GM23338 (cell line): ENCODE measurements at regions not wholly inside any gene's neighbourhood (a gene's known extent, or its start where the extent isn't known, plus 50 kb on each side); places are given as distances from the start of the nearest gene placed in this dataset.

Source experiments
- ATAC-seq: fragments of 200-7000 bp; cut with Tn5 transposase; 3 replicates; pipeline ENCODE4 v1.9.1; 2020
- DNase-seq: peaks from one replicate; pipeline ENCODE4 v3.0.0-alpha.2; 2015; ENCODE audit warnings: low spot score
- H2AFZ ChIP-seq: fragments of 200-600 bp; sonication (generic); 2 replicates; pipeline ENCODE4 v1.8.0; 2016; ENCODE audit warnings: antibody characterized with exemption, mild to moderate bottlenecking, moderate library complexity
- H3F3A ChIP-seq: fragments of 200-600 bp; sonication (generic); replicated peaks from 2 replicates; pipeline ENCODE4 v1.8.0; 2017; ENCODE audit warnings: antibody characterized with exemption, mixed run types, low read depth
- H3K27ac ChIP-seq: fragments of 200-600 bp; sonication (generic); 2 replicates; pipeline ENCODE4 v1.6.1; 2016; ENCODE audit warnings: low read depth
- H3K27me3 ChIP-seq: fragments of 200-600 bp; sonication (generic); 2 replicates; pipeline ENCODE4 v1.8.0; 2016; ENCODE audit warnings: mild to moderate bottlenecking, mixed run types, moderate library complexity; ENCODE audit not compliant: insufficient read depth
- H3K36me3 ChIP-seq: fragments of 200-600 bp; sonication (generic); 2 replicates; pipeline ENCODE4 v1.8.0; 2016; ENCODE audit warnings: mild to moderate bottlenecking; ENCODE audit not compliant: insufficient read depth
- H3K4me1 ChIP-seq: fragments of 200-600 bp; sonication (generic); 2 replicates; pipeline ENCODE4 v1.8.0; 2016; ENCODE audit warnings: mild to moderate bottlenecking, moderate library complexity; ENCODE audit not compliant: insufficient read depth
- H3K4me2 ChIP-seq: fragments of 200-600 bp; sonication (generic); 2 replicates; pipeline ENCODE4 v1.7.1; 2017; ENCODE audit warnings: mixed run types
- H3K4me3 ChIP-seq: fragments of 200-600 bp; sonication (generic); 2 replicates; pipeline ENCODE4 v1.6.1; 2016; ENCODE audit warnings: mixed run types
- H3K79me2 ChIP-seq: fragments of 200-600 bp; sonication (generic); replicated peaks from 2 replicates; pipeline ENCODE4 v1.8.0; 2017; ENCODE audit warnings: mild to moderate bottlenecking; ENCODE audit not compliant: insufficient read depth
- H3K9me2 ChIP-seq: fragments of 200-600 bp; sonication (generic); 2 replicates; pipeline ENCODE4 v1.8.0; 2017; ENCODE audit not compliant: insufficient read depth
- H4K20me1 ChIP-seq: fragments of 200-600 bp; sonication (generic); replicated peaks from 2 replicates; pipeline ENCODE4 v1.8.0; 2017; ENCODE audit warnings: mild to moderate bottlenecking; ENCODE audit not compliant: insufficient read depth
- H3K27ac Mint-ChIP-seq: 2 replicates; pipeline ENCODE4 v1.8.0; 2020; ENCODE audit warnings: inconsistent platforms, mild to moderate bottlenecking, moderate library complexity, mixed read lengths
- H3K27me3 Mint-ChIP-seq: 3 replicates; pipeline ENCODE4 v1.8.0; 2022; ENCODE audit warnings: low read depth, mild to moderate bottlenecking, moderate library complexity, mixed read lengths, inconsistent platforms; ENCODE audit not compliant: insufficient read depth, poor library complexity
- H3K36me3 Mint-ChIP-seq: 3 replicates; pipeline ENCODE4 v1.8.0; 2021; ENCODE audit warnings: low read depth, mild to moderate bottlenecking, inconsistent platforms, moderate library complexity, mixed read lengths
- H3K4me1 Mint-ChIP-seq: 3 replicates; pipeline ENCODE4 v1.8.0; 2020; ENCODE audit warnings: mild to moderate bottlenecking, inconsistent platforms, mixed read lengths
- H3K4me3 Mint-ChIP-seq: 3 replicates; pipeline ENCODE4 v1.8.0; 2021; ENCODE audit warnings: moderate library complexity, mild to moderate bottlenecking, inconsistent platforms, mixed read lengths
- H3K9me3 Mint-ChIP-seq: 3 replicates; pipeline ENCODE4 v1.8.0; 2020; ENCODE audit warnings: moderate library complexity, mild to moderate bottlenecking, inconsistent platforms, mixed read lengths
- CREB1 ChIP-seq: fragments of 250-450 bp; sonication (Bioruptor Pico); IDR thresholded peaks from 2 replicates; pipeline ENCODE4 v1.5.0; 2020; ENCODE audit warnings: low read depth, mild to moderate bottlenecking, moderate library complexity
- EZH2phosphoT487 ChIP-seq: fragments of 200-600 bp; sonication (generic); IDR thresholded peaks from one replicate; pipeline ENCODE4 v1.8.1; 2018; ENCODE audit warnings: antibody characterized with exemption; ENCODE audit not compliant: unreplicated experiment
- JUNB ChIP-seq: IDR thresholded peaks from one replicate; pipeline ENCODE4 v1.6.1; 2016; ENCODE audit warnings: antibody characterized with exemption; ENCODE audit not compliant: unreplicated experiment
- ZNF114 ChIP-seq: fragments of 250-450 bp; sonication (Bioruptor Pico); IDR thresholded peaks from 2 replicates; pipeline ENCODE4 v1.5.0; 2020; ENCODE audit warnings: mild to moderate bottlenecking, moderate library complexity
- ZNF331 ChIP-seq: fragments of 250-450 bp; sonication (Bioruptor Pico); IDR thresholded peaks from 2 replicates; pipeline ENCODE4 v1.5.0; 2020; ENCODE audit warnings: low read depth, mild to moderate bottlenecking, moderate library complexity
- TF ChIP-seq, protein P1 (sequence below): IDR thresholded peaks from one replicate; pipeline ENCODE4 v1.6.1; 2018; ENCODE audit warnings: antibody characterized with exemption; ENCODE audit not compliant: unreplicated experiment
- TF ChIP-seq, protein P2 (sequence below), 2 experiments: fragments of 200-600 bp in 1 of 2; sonication (generic) in 1 of 2; conservative IDR thresholded peaks; 2 replicates each; pipeline versions ENCODE4 v1.5.1 to v1.6.1; 2016 to 2017; ENCODE audit warnings: antibody characterized with exemption in 2 of 2, low read depth in 2 of 2, mild to moderate bottlenecking in 2 of 2, moderate library complexity in 1 of 2
- TF ChIP-seq, protein P3 (sequence below): fragments of 250-450 bp; sonication (Bioruptor Pico); IDR thresholded peaks from 2 replicates; pipeline ENCODE4 v1.5.0; 2020; ENCODE audit warnings: mild to moderate bottlenecking, moderate library complexity

DNA sequence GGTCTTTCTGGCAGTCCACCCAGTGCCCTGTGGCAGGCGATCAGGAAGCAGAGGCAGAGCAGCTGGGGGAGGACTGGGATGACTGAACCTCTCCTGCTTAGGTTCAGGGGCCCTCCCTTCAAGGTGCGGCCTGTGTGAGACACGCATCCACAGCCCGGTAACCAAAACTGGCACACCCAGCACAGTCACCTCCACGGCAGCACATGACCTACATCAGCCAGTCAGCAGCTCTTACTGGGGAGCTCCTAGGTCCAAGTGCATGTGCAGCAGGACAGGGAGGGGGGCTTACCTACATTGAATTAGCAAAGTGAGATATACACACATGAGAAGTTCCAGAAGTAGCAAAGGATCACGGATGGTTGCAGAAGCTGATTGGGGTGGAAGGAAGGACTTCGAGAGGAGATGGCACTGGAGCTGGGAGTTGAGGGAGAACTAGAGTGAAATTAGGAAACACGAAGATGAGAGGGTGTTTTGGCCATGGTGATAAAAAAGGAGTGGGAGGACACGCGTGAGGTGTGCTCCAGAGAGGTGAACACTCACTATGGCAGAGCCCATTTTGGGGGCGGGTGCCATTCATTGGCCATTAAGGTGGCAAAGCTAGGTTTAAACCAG lies 51.4 kb upstream of the IRF2BP2 start:
- H3K36me3 Mint-ChIP-seq: no peaks in the 10 kb centered on the region
- peaks cover 7% of the 10 kb centered on the region; the same call in 1 of the 2 replicates for H3K9me2 ChIP-seq
- H3K27me3 ChIP-seq: no peaks in the 10 kb centered on the region
- 0 out of 2 replicates have a peak, but pooled peaks cover 3% of the 10 kb centered on the region for H3F3A ChIP-seq
- no peak overlapping the region for H3K4me2 ChIP-seq
- peaks cover 16% of the 10 kb centered on the region for H3K4me1 ChIP-seq
- H3K9me3 Mint-ChIP-seq: no peaks in the 10 kb centered on the region
- no peak for DNase-seq
- H3K27ac ChIP-seq: no peak overlapping the region
- H3K27ac Mint-ChIP-seq: no peak overlapping the region
- no peaks in the 10 kb centered on the region for H4K20me1 ChIP-seq
- peaks cover 14% of the 10 kb centered on the region for H3K4me1 Mint-ChIP-seq
- 0 out of 2 replicates have a peak overlapping the region, but pooled peaks have one; percentile 43 for H2AFZ ChIP-seq
- H3K27me3 Mint-ChIP-seq: peaks cover 4% of the 10 kb centered on the region
- ATAC-seq: no peak
- no peak overlapping the region for H3K4me3 ChIP-seq
- TF ChIP-seq ZNF331 (CRISPR knock-in tag): no peak
- H3K4me3 Mint-ChIP-seq: no peak overlapping the region
- H3K79me2 ChIP-seq: no peaks in the 10 kb centered on the region
- H3K36me3 ChIP-seq: no peaks in the 10 kb centered on the region; the same call in 1 of the 2 replicates

GRCh38 chr1:234660536-234661316 lies 50.7 kb upstream of the IRF2BP2 start:
- no peaks in the 10 kb centered on the region for H3K9me3 Mint-ChIP-seq
- no peak overlapping the region for H3K4me3 Mint-ChIP-seq
- H3K36me3 ChIP-seq: no peaks in the 10 kb centered on the region
- H3K27me3 ChIP-seq: no peaks in the 10 kb centered on the region
- H3F3A ChIP-seq: 0 out of 2 replicates have a peak, but pooled peaks cover 3% of the 10 kb centered on the region
- H3K27me3 Mint-ChIP-seq: peaks cover 4% of the 10 kb centered on the region
- no peaks in the 10 kb centered on the region for H3K79me2 ChIP-seq
- no peak overlapping the region for H3K4me2 ChIP-seq
- H3K27ac ChIP-seq: no peak overlapping the region
- ATAC-seq: no peak
- H3K27ac Mint-ChIP-seq: no peak overlapping the region
- no peak overlapping the region for H3K4me3 ChIP-seq
- DNase-seq: no peak
- peaks cover 7% of the 10 kb centered on the region; the same call in 1 of the 2 replicates for H3K9me2 ChIP-seq
- no peaks in the 10 kb centered on the region for H4K20me1 ChIP-seq
- peaks cover 21% of the 10 kb centered on the region for H3K4me1 Mint-ChIP-seq
- H3K4me1 ChIP-seq: peaks cover 23% of the 10 kb centered on the region
- H3K36me3 Mint-ChIP-seq: no peaks in the 10 kb centered on the region
- 0 out of 2 replicates have a peak overlapping the region, but pooled peaks have one; percentile 52 for H2AFZ ChIP-seq
- TF ChIP-seq ZNF114: no peak
- TF ChIP-seq CREB1: no peak
- TF ChIP-seq EZH2phosphoT487: no peak
- TF ChIP-seq, protein P1, sequence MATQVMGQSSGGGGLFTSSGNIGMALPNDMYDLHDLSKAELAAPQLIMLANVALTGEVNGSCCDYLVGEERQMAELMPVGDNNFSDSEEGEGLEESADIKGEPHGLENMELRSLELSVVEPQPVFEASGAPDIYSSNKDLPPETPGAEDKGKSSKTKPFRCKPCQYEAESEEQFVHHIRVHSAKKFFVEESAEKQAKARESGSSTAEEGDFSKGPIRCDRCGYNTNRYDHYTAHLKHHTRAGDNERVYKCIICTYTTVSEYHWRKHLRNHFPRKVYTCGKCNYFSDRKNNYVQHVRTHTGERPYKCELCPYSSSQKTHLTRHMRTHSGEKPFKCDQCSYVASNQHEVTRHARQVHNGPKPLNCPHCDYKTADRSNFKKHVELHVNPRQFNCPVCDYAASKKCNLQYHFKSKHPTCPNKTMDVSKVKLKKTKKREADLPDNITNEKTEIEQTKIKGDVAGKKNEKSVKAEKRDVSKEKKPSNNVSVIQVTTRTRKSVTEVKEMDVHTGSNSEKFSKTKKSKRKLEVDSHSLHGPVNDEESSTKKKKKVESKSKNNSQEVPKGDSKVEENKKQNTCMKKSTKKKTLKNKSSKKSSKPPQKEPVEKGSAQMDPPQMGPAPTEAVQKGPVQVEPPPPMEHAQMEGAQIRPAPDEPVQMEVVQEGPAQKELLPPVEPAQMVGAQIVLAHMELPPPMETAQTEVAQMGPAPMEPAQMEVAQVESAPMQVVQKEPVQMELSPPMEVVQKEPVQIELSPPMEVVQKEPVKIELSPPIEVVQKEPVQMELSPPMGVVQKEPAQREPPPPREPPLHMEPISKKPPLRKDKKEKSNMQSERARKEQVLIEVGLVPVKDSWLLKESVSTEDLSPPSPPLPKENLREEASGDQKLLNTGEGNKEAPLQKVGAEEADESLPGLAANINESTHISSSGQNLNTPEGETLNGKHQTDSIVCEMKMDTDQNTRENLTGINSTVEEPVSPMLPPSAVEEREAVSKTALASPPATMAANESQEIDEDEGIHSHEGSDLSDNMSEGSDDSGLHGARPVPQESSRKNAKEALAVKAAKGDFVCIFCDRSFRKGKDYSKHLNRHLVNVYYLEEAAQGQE: no peak
- TF ChIP-seq, protein P2, sequence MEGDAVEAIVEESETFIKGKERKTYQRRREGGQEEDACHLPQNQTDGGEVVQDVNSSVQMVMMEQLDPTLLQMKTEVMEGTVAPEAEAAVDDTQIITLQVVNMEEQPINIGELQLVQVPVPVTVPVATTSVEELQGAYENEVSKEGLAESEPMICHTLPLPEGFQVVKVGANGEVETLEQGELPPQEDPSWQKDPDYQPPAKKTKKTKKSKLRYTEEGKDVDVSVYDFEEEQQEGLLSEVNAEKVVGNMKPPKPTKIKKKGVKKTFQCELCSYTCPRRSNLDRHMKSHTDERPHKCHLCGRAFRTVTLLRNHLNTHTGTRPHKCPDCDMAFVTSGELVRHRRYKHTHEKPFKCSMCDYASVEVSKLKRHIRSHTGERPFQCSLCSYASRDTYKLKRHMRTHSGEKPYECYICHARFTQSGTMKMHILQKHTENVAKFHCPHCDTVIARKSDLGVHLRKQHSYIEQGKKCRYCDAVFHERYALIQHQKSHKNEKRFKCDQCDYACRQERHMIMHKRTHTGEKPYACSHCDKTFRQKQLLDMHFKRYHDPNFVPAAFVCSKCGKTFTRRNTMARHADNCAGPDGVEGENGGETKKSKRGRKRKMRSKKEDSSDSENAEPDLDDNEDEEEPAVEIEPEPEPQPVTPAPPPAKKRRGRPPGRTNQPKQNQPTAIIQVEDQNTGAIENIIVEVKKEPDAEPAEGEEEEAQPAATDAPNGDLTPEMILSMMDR (conservative IDR thresholded peaks at IDR 0.05; ENCODE audit: low read depth in 2 of 2): no peak
- TF ChIP-seq JUNB: no peak
- TF ChIP-seq ZNF331 (CRISPR knock-in tag): no peak
- TF ChIP-seq, protein P3, sequence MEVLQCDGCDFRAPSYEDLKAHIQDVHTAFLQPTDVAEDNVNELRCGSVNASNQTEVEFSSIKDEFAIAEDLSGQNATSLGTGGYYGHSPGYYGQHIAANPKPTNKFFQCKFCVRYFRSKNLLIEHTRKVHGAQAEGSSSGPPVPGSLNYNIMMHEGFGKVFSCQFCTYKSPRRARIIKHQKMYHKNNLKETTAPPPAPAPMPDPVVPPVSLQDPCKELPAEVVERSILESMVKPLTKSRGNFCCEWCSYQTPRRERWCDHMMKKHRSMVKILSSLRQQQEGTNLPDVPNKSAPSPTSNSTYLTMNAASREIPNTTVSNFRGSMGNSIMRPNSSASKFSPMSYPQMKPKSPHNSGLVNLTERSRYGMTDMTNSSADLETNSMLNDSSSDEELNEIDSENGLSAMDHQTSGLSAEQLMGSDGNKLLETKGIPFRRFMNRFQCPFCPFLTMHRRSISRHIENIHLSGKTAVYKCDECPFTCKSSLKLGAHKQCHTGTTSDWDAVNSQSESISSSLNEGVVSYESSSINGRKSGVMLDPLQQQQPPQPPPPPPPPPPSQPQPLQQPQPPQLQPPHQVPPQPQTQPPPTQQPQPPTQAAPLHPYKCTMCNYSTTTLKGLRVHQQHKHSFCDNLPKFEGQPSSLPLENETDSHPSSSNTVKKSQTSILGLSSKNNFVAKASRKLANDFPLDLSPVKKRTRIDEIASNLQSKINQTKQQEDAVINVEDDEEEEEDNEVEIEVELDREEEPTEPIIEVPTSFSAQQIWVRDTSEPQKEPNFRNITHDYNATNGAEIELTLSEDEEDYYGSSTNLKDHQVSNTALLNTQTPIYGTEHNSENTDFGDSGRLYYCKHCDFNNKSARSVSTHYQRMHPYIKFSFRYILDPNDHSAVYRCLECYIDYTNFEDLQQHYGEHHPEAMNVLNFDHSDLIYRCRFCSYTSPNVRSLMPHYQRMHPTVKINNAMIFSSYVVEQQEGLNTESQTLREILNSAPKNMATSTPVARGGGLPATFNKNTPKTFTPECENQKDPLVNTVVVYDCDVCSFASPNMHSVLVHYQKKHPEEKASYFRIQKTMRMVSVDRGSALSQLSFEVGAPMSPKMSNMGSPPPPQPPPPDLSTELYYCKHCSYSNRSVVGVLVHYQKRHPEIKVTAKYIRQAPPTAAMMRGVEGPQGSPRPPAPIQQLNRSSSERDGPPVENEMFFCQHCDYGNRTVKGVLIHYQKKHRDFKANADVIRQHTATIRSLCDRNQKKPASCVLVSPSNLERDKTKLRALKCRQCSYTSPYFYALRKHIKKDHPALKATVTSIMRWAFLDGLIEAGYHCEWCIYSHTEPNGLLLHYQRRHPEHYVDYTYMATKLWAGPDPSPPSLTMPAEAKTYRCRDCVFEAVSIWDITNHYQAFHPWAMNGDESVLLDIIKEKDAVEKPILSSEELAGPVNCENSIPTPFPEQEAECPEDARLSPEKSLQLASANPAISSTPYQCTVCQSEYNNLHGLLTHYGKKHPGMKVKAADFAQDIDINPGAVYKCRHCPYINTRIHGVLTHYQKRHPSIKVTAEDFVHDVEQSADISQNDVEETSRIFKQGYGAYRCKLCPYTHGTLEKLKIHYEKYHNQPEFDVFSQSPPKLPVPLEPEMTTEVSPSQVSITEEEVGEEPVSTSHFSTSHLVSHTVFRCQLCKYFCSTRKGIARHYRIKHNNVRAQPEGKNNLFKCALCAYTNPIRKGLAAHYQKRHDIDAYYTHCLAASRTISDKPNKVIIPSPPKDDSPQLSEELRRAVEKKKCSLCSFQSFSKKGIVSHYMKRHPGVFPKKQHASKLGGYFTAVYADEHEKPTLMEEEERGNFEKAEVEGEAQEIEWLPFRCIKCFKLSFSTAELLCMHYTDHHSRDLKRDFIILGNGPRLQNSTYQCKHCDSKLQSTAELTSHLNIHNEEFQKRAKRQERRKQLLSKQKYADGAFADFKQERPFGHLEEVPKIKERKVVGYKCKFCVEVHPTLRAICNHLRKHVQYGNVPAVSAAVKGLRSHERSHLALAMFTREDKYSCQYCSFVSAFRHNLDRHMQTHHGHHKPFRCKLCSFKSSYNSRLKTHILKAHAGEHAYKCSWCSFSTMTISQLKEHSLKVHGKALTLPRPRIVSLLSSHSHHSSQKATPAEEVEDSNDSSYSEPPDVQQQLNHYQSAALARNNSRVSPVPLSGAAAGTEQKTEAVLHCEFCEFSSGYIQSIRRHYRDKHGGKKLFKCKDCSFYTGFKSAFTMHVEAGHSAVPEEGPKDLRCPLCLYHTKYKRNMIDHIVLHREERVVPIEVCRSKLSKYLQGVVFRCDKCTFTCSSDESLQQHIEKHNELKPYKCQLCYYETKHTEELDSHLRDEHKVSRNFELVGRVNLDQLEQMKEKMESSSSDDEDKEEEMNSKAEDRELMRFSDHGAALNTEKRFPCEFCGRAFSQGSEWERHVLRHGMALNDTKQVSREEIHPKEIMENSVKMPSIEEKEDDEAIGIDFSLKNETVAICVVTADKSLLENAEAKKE (CRISPR knock-in tag): no peak
